ENCODE measurements at regions not wholly inside any gene's neighbourhood (a gene's known extent, or its start where the extent isn't known, plus 50 kb on each side); places are given as distances from the start of the nearest gene placed in this dataset.

DNA sequence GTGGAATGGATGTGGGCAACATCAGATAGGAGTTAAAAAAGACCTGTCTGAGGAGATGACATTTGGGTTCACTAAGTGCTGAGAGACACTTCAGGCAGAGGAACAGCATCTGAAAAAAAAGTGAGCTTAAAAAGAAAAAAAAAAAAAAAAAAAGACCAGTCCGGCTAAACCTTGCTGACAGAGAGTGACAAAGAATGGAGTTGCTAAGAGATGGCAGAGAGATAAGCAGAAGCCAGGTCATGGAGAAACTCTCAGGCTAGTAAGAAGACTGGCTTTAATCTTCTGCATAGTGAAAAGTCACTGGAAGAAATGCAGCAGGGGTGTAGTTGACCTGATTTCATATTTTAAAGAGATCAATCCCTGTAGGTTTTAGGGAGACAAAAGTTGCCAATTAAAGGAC is 711.1 kb upstream of the SEMA3D start:
- no peak for TF ChIP-seq POLR2AphosphoS5 (IDR thresholded peaks at IDR 0.05)
- TF ChIP-seq, protein P1, sequence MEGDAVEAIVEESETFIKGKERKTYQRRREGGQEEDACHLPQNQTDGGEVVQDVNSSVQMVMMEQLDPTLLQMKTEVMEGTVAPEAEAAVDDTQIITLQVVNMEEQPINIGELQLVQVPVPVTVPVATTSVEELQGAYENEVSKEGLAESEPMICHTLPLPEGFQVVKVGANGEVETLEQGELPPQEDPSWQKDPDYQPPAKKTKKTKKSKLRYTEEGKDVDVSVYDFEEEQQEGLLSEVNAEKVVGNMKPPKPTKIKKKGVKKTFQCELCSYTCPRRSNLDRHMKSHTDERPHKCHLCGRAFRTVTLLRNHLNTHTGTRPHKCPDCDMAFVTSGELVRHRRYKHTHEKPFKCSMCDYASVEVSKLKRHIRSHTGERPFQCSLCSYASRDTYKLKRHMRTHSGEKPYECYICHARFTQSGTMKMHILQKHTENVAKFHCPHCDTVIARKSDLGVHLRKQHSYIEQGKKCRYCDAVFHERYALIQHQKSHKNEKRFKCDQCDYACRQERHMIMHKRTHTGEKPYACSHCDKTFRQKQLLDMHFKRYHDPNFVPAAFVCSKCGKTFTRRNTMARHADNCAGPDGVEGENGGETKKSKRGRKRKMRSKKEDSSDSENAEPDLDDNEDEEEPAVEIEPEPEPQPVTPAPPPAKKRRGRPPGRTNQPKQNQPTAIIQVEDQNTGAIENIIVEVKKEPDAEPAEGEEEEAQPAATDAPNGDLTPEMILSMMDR (IDR thresholded peaks at IDR 0.05), result no peak
- no peak for TF ChIP-seq POLR2A (IDR thresholded peaks at IDR 0.05)

Data from breast epithelium (tissue), 3 donors.